Germinal center (tissue), 1 donor: ENCODE measurements at regions not wholly inside any gene's neighbourhood (a gene's known extent, or its start where the extent isn't known, plus 50 kb on each side); places are given as distances from the start of the nearest gene placed in this dataset.
"Not testable (repeated sequence)": the region's sequence is repeated elsewhere in the genome, so short reads cannot be mapped to it uniquely, and the experiment has no call there.

ENCODE experiments used
- DNase-seq: peaks from one replicate; pipeline ENCODE4 v3.0.0; 2012; ENCODE audit warnings: mixed read lengths, low spot score

GRCh38 chr14:87630846-87631245, 362.1 kb downstream of the GALC start:
- no peak for DNase-seq

GRCh38 chr14:87629788-87630187, 363.2 kb downstream of the GALC start:
- no peak for DNase-seq

GRCh38 chr14:87628780-87629179, 364.2 kb downstream of the GALC start:
- no peak for DNase-seq

GRCh38 chr14:87628129-87628528, 364.9 kb downstream of the GALC start:
- no peak for DNase-seq

- no peak for DNase-seq
Measured at GRCh38 chr14:87626266-87626665, 366.7 kb downstream of the GALC start.

GRCh38 chr14:87623616-87624015, 369.4 kb downstream of the GALC start:
- no peak for DNase-seq

GRCh38 chr14:87617079-87617478, 375.9 kb downstream of the GALC start:
- no peak for DNase-seq

GRCh38 chr14:87615822-87616679, 376.9 kb downstream of the GALC start:
- peak; percentile 30 for DNase-seq

GRCh38 chr14:87615047-87615446, 377.9 kb downstream of the GALC start:
- no peak for DNase-seq

- no peak for DNase-seq
Measured at GRCh38 chr14:87613881-87614280, 379.1 kb downstream of the GALC start.

- DNase-seq: not testable (repeated sequence)
Measured at GRCh38 chr14:87607056-87607455, 385.9 kb downstream of the GALC start.

GRCh38 chr14:87601036-87601435, 391.9 kb downstream of the GALC start:
- no peak for DNase-seq

GRCh38 chr14:87600240-87600639, 392.7 kb downstream of the GALC start:
- DNase-seq: no peak

- DNase-seq: no peak
Measured at GRCh38 chr14:87581298-87581697, 411.7 kb downstream of the GALC start.

- no peak for DNase-seq
Measured at GRCh38 chr14:87579036-87579435, 413.9 kb downstream of the GALC start.

GRCh38 chr14:87575378-87575777, 417.6 kb downstream of the GALC start:
- no peak for DNase-seq

GRCh38 chr14:87573591-87573990, 419.4 kb downstream of the GALC start:
- no peak for DNase-seq

- no peak for DNase-seq
Measured at GRCh38 chr14:87567618-87568295, 425.2 kb downstream of the GALC start.

- DNase-seq: no peak
Measured at GRCh38 chr14:87566991-87567390, 426.0 kb downstream of the GALC start.

GRCh38 chr14:87547536-87547935, 445.4 kb downstream of the GALC start:
- DNase-seq: no peak

GRCh38 chr14:87542288-87542687, 450.7 kb downstream of the GALC start:
- no peak for DNase-seq

GRCh38 chr14:87540339-87540738, 452.6 kb downstream of the GALC start:
- DNase-seq: no peak

- DNase-seq: no peak
Measured at GRCh38 chr14:87529081-87529480, 463.9 kb downstream of the GALC start.

GRCh38 chr14:87526731-87527130, 466.3 kb downstream of the GALC start:
- no peak for DNase-seq
